ENCODE measurements at regions not wholly inside any gene's neighbourhood (a gene's known extent, or its start where the extent isn't known, plus 50 kb on each side); places are given as distances from the start of the nearest gene placed in this dataset.

- no peak overlapping the region for H3K4me2 ChIP-seq (ENCODE audit: insufficient read depth, low read length)
- no peak overlapping the region for H3K4me3 ChIP-seq
- 0% methylated on average over 4 of the region's 4 CpGs for WGBS (ENCODE audit: insufficient coverage, low coverage, missing lambda C conversion rate)
- DNase-seq (ENCODE audit: extremely low read depth in 1 of 4, low spot score in 3 of 4) = no peak
- H2AFZ ChIP-seq (ENCODE audit: low read depth, low read length) = no peak overlapping the region
- FAIRE-seq = no peak
- ChIA-PET CTCF (ENCODE audit: low intra/inter-chr PET ratio) (no interaction called here), POLR2A (no interaction called here)
- H3K9me3 ChIP-seq (replicated peaks; ENCODE audit: control insufficient read depth, insufficient read depth, low read depth, low read length) = no peaks in the 10 kb centered on the region
- in situ Hi-C loops (cut with MboI) (no loop called here), intact Hi-C loops (cut with micrococcal nuclease) (no loop called here)
- H4K20me1 ChIP-seq (replicated peaks; ENCODE audit: control insufficient read depth, insufficient read depth, low read length) = no peaks in the 10 kb centered on the region
- no peak for ATAC-seq
- no peaks in the 10 kb centered on the region for H3K36me3 ChIP-seq (ENCODE audit: control insufficient read depth, insufficient read depth, low read length)
- no TSS peak for BruUV-seq (replicated peaks)
- peaks cover 0 to 7% of the 10 kb centered on the region in 2 experiments; a peak in 1 of 5 replicates for H3K4me1 ChIP-seq (replicated peaks in 1 of 2; ENCODE audit: control insufficient read depth in 2 of 2, insufficient read depth in 2 of 2, low read length in 2 of 2)
- no peak overlapping the region for H3K27ac ChIP-seq (ENCODE audit: extremely low read depth, low read depth, low read length)
- H3K9me1 ChIP-seq (ENCODE audit: control insufficient read depth, insufficient read depth, low read length) = no peaks in the 10 kb centered on the region
- H3K9ac ChIP-seq (ENCODE audit: insufficient read depth in 1 of 2, low read depth in 2 of 2, low read length in 2 of 2) = no peak overlapping the region
- TF ChIP-seq MYC (IDR thresholded peaks at IDR 0.05; ENCODE audit: low read depth, low read length) (no peak), MYC (CRISPR knock-in tag; IDR thresholded peaks at IDR 0.05; ENCODE audit: borderline replicate concordance, low read depth) (no peak), NFATC3 (IDR thresholded peaks at IDR 0.05) (no peak), ZNF140 (CRISPR knock-in tag; IDR thresholded peaks at IDR 0.05) (no peak), HIVEP1 (CRISPR knock-in tag; IDR thresholded peaks at IDR 0.05) (no peak), DDX20 (tag; IDR thresholded peaks at IDR 0.05; ENCODE audit: low read depth) (no peak), HNRNPL (IDR thresholded peaks at IDR 0.05; ENCODE audit: low read depth, low read length) (no peak), MEF2D (tag; conservative IDR thresholded peaks at IDR 0.05; ENCODE audit: low read depth) (no peak), SMARCE1 (IDR thresholded peaks at IDR 0.05) (no peak), ZNF143 (CRISPR knock-in tag; IDR thresholded peaks at IDR 0.05) (no peak), POLR2AphosphoS5 (IDR thresholded peaks at IDR 0.05; ENCODE audit: control insufficient read depth, insufficient read depth, low read depth, low read length) (no peak), ARID3A (IDR thresholded peaks at IDR 0.05; ENCODE audit: borderline replicate concordance, low read depth, low read length) (no peak)
- TF ChIP-seq, protein P1, sequence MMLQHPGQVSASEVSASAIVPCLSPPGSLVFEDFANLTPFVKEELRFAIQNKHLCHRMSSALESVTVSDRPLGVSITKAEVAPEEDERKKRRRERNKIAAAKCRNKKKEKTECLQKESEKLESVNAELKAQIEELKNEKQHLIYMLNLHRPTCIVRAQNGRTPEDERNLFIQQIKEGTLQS (IDR thresholded peaks at IDR 0.05) = no peak
- TF ChIP-seq, protein P1 (CRISPR knock-in tag; conservative IDR thresholded peaks at IDR 0.05) = no peak
- H3K27me3 ChIP-seq (ENCODE audit: control insufficient read depth in 2 of 2, insufficient read depth in 2 of 2, low read length in 2 of 2) = peaks cover 5 to 24% of the 10 kb centered on the region in 2 experiments
- H3K79me2 ChIP-seq (ENCODE audit: control insufficient read depth, insufficient read depth, low read length) = no peaks in the 10 kb centered on the region
Measured at GRCh38 chr14:89619596-89619995, 202.6 kb upstream of the FOXN3 start.
